ENCODE measurements at regions not wholly inside any gene's neighbourhood (a gene's known extent, or its start where the extent isn't known, plus 50 kb on each side); places are given as distances from the start of the nearest gene placed in this dataset.
A peak's percentile ranks its signal among the peaks of the same experiment; 100 is the strongest.

DNA sequence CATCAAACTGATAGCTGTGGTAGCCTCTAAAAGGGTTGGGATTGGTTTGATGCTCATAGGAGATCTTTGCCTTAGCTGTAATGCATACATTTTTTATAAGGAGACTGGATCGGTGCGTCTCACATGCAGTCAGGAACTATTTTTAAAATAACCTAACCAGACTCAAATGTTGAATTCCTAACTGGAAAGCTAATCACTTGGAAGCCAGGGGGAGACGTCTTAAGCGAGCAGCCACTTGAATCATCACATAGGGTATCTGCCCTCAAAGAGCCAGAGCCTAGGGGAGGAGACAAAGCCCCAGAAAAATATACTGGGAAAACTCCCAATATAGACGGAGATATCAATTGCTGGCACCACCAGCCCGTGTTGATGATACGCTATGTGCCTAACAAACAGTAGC is 61.7 kb upstream of the PUM1 start:
- DNase-seq, result peak; percentile 38

GRCh38 chr1:31122741-31123140 is 57.2 kb upstream of the PUM1 start:
- DNase-seq, result no peak

GRCh38 chr1:31122101-31122735 is 56.7 kb upstream of the PUM1 start:
- peak; percentile 40 for DNase-seq

GRCh38 chr1:31120783-31121180 is 55.3 kb upstream of the PUM1 start:
- DNase-seq, result no peak

DNA sequence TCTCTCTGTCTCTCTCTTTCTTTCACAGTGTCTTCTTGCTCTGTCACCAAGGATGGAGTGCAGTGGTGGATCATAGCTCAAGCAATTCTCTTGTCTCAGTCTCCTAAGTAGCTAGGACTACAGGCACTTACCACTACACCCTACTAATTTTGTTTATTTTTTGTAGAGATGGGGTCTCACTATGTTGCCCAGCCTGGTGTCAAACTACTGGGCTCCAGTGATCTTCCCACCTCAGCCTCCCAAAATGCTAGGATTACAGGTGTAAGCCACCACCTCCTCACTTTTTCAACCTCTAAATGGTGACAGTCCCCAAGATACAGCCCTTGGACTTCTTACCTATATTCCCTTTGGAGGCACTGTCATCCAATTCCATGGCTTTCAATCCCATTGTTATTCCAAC is 50.5 kb upstream of the PUM1 start:
- DNase-seq, result no peak
